ENCODE measurements at regions not wholly inside any gene's neighbourhood (a gene's known extent, or its start where the extent isn't known, plus 50 kb on each side); places are given as distances from the start of the nearest gene placed in this dataset.

GRCh38 chr12:59929110-59929509, 333.3 kb downstream of the SLC16A7 start:
- no peaks in the 10 kb centered on the region for H3K36me3 Mint-ChIP-seq
- H3K27me3 Mint-ChIP-seq = no peaks in the 10 kb centered on the region
- H3K4me3 Mint-ChIP-seq = no peak overlapping the region

GRCh38 chr12:59934486-59934885, 338.7 kb downstream of the SLC16A7 start:
- Histone ChIP-seq H3K4me3 (ENCODE audit: low read depth, low read length) (no peak overlapping the region), H3K27ac (ENCODE audit: insufficient read depth, low read length, poor library complexity, severe bottlenecking) (no peak overlapping the region), H3K9me3 (ENCODE audit: control insufficient read depth in 2 of 2, low read length in 2 of 2) (no peaks in the 10 kb centered on the region), H3K36me3 (ENCODE audit: control insufficient read depth, insufficient read depth, low read length) (no peaks in the 10 kb centered on the region), H3K27me3 (ENCODE audit: control insufficient read depth, insufficient read depth, low read length) (no peaks in the 10 kb centered on the region), H3K4me1 (ENCODE audit: control insufficient read depth, insufficient read depth, low read length, poor library complexity, severe bottlenecking) (no peaks in the 10 kb centered on the region)
- Mint-ChIP-seq H3K9me3 (peaks cover 0 to 23% (median 3%) of the 10 kb centered on the region in 7 donors), H3K36me3 (no peaks in the 10 kb centered on the region), H3K27ac (no peak overlapping the region), H3K4me1 (no peaks in the 10 kb centered on the region), H3K27me3 (no peaks in the 10 kb centered on the region), H3K4me3 (no peak overlapping the region)
- no peak for DNase-seq
- ATAC-seq (ENCODE audit: low read depth in 2 of 2) = no peak

More at GRCh38 chr12:59929110-59929509, 333.3 kb downstream of the SLC16A7 start:
- Mint-ChIP-seq H3K27ac (no peak overlapping the region), H3K4me1 (no peaks in the 10 kb centered on the region), H3K9me3 (peaks cover 0 to 18% (median 3%) of the 10 kb centered on the region in 7 donors)
- ATAC-seq (ENCODE audit: low read depth in 2 of 2) = no peak
- no peaks in the 10 kb centered on the region for H3K4me1 ChIP-seq (ENCODE audit: control insufficient read depth, insufficient read depth, low read length, poor library complexity, severe bottlenecking)
- H3K4me3 ChIP-seq (ENCODE audit: low read depth, low read length) = no peak overlapping the region
- no peak overlapping the region for H3K27ac ChIP-seq (ENCODE audit: insufficient read depth, low read length, poor library complexity, severe bottlenecking)
- H3K36me3 ChIP-seq (ENCODE audit: control insufficient read depth, insufficient read depth, low read length) = no peaks in the 10 kb centered on the region
- H3K27me3 ChIP-seq (ENCODE audit: control insufficient read depth, insufficient read depth, low read length) = no peaks in the 10 kb centered on the region
- no peaks in the 10 kb centered on the region for H3K9me3 ChIP-seq (ENCODE audit: control insufficient read depth in 2 of 2, low read length in 2 of 2)
- no peak for DNase-seq

GRCh38 chr12:59936534-59936933, 340.7 kb downstream of the SLC16A7 start:
- no peak for ATAC-seq (ENCODE audit: low read depth in 2 of 2)
- Histone ChIP-seq H3K4me3 (ENCODE audit: low read depth, low read length) (no peak overlapping the region), H3K9me3 (ENCODE audit: control insufficient read depth in 2 of 2, low read length in 2 of 2) (no peaks in the 10 kb centered on the region), H3K27me3 (ENCODE audit: control insufficient read depth, insufficient read depth, low read length) (no peaks in the 10 kb centered on the region), H3K4me1 (ENCODE audit: control insufficient read depth, insufficient read depth, low read length, poor library complexity, severe bottlenecking) (no peaks in the 10 kb centered on the region), H3K27ac (ENCODE audit: insufficient read depth, low read length, poor library complexity, severe bottlenecking) (no peak overlapping the region), H3K36me3 (ENCODE audit: control insufficient read depth, insufficient read depth, low read length) (no peaks in the 10 kb centered on the region)
- H3K36me3 Mint-ChIP-seq = no peaks in the 10 kb centered on the region
- no peaks in the 10 kb centered on the region for H3K4me1 Mint-ChIP-seq
- H3K4me3 Mint-ChIP-seq = no peak overlapping the region
- H3K27me3 Mint-ChIP-seq = no peaks in the 10 kb centered on the region
- DNase-seq = no peak
- H3K9me3 Mint-ChIP-seq = peaks cover 0 to 6% (median 2%) of the 10 kb centered on the region in 7 donors
- no peak overlapping the region for H3K27ac Mint-ChIP-seq

GRCh38 chr12:59937148-59937547, 341.3 kb downstream of the SLC16A7 start:
- DNase-seq (no peak), ATAC-seq (ENCODE audit: low read depth in 2 of 2) (no peak)
- H3K4me3 ChIP-seq (ENCODE audit: low read depth, low read length) = no peak overlapping the region
- no peak overlapping the region for H3K27ac ChIP-seq (ENCODE audit: insufficient read depth, low read length, poor library complexity, severe bottlenecking)
- H3K27me3 Mint-ChIP-seq = no peaks in the 10 kb centered on the region
- H3K9me3 ChIP-seq (ENCODE audit: control insufficient read depth in 2 of 2, low read length in 2 of 2) = no peaks in the 10 kb centered on the region
- H3K27me3 ChIP-seq (ENCODE audit: control insufficient read depth, insufficient read depth, low read length) = no peaks in the 10 kb centered on the region
- no peak overlapping the region for H3K27ac Mint-ChIP-seq
- no peaks in the 10 kb centered on the region for H3K36me3 ChIP-seq (ENCODE audit: control insufficient read depth, insufficient read depth, low read length)
- H3K4me1 ChIP-seq (ENCODE audit: control insufficient read depth, insufficient read depth, low read length, poor library complexity, severe bottlenecking) = no peaks in the 10 kb centered on the region
- H3K36me3 Mint-ChIP-seq = no peaks in the 10 kb centered on the region
- H3K4me3 Mint-ChIP-seq = no peak overlapping the region
- H3K9me3 Mint-ChIP-seq = peaks cover 0 to 6% (median 2%) of the 10 kb centered on the region in 7 donors
- no peaks in the 10 kb centered on the region for H3K4me1 Mint-ChIP-seq

- ATAC-seq (ENCODE audit: low read depth in 2 of 2) = no peak
- H3K27ac ChIP-seq (ENCODE audit: insufficient read depth, low read length, poor library complexity, severe bottlenecking) = no peak overlapping the region
- H3K27me3 ChIP-seq (ENCODE audit: control insufficient read depth, insufficient read depth, low read length) = no peaks in the 10 kb centered on the region
- Mint-ChIP-seq H3K9me3 (peaks cover 0 to 6% (median 2%) of the 10 kb centered on the region in 7 donors), H3K27ac (no peak overlapping the region), H3K27me3 (no peaks in the 10 kb centered on the region), H3K4me3 (no peak overlapping the region), H3K36me3 (no peaks in the 10 kb centered on the region), H3K4me1 (no peaks in the 10 kb centered on the region)
- H3K4me1 ChIP-seq (ENCODE audit: control insufficient read depth, insufficient read depth, low read length, poor library complexity, severe bottlenecking) = no peaks in the 10 kb centered on the region
- H3K9me3 ChIP-seq (ENCODE audit: control insufficient read depth in 2 of 2, low read length in 2 of 2) = no peaks in the 10 kb centered on the region
- no peak for DNase-seq
- H3K36me3 ChIP-seq (ENCODE audit: control insufficient read depth, insufficient read depth, low read length) = no peaks in the 10 kb centered on the region
- H3K4me3 ChIP-seq (ENCODE audit: low read depth, low read length) = no peak overlapping the region
Measured at GRCh38 chr12:59938190-59938962, 342.5 kb downstream of the SLC16A7 start.

- Mint-ChIP-seq H3K36me3 (no peaks in the 10 kb centered on the region), H3K9me3 (peaks cover 0 to 6% (median 2%) of the 10 kb centered on the region in 7 donors), H3K27me3 (no peaks in the 10 kb centered on the region), H3K4me3 (no peak overlapping the region), H3K4me1 (no peaks in the 10 kb centered on the region), H3K27ac (no peak overlapping the region)
- no peaks in the 10 kb centered on the region for H3K9me3 ChIP-seq (ENCODE audit: control insufficient read depth in 2 of 2, low read length in 2 of 2)
- no peaks in the 10 kb centered on the region for H3K27me3 ChIP-seq (ENCODE audit: control insufficient read depth, insufficient read depth, low read length)
- no peak overlapping the region for H3K27ac ChIP-seq (ENCODE audit: insufficient read depth, low read length, poor library complexity, severe bottlenecking)
- no peaks in the 10 kb centered on the region for H3K4me1 ChIP-seq (ENCODE audit: control insufficient read depth, insufficient read depth, low read length, poor library complexity, severe bottlenecking)
- no peak overlapping the region for H3K4me3 ChIP-seq (ENCODE audit: low read depth, low read length)
- DNase-seq (no peak), ATAC-seq (ENCODE audit: low read depth in 2 of 2) (no peak)
- H3K36me3 ChIP-seq (ENCODE audit: control insufficient read depth, insufficient read depth, low read length) = no peaks in the 10 kb centered on the region
Measured at GRCh38 chr12:59940631-59941342, 345.0 kb downstream of the SLC16A7 start.

- Histone ChIP-seq H3K9me3 (ENCODE audit: control insufficient read depth in 2 of 2, low read length in 2 of 2) (no peaks in the 10 kb centered on the region), H3K27me3 (ENCODE audit: control insufficient read depth, insufficient read depth, low read length) (no peaks in the 10 kb centered on the region), H3K27ac (ENCODE audit: insufficient read depth, low read length, poor library complexity, severe bottlenecking) (no peak overlapping the region), H3K4me1 (ENCODE audit: control insufficient read depth, insufficient read depth, low read length, poor library complexity, severe bottlenecking) (no peaks in the 10 kb centered on the region), H3K36me3 (ENCODE audit: control insufficient read depth, insufficient read depth, low read length) (no peaks in the 10 kb centered on the region), H3K4me3 (ENCODE audit: low read depth, low read length) (no peak overlapping the region)
- Mint-ChIP-seq H3K9me3 (peaks cover 0 to 6% (median 2%) of the 10 kb centered on the region in 7 donors), H3K4me3 (no peak overlapping the region), H3K4me1 (no peaks in the 10 kb centered on the region), H3K36me3 (no peaks in the 10 kb centered on the region), H3K27me3 (no peaks in the 10 kb centered on the region), H3K27ac (no peak overlapping the region)
- ATAC-seq (ENCODE audit: low read depth in 2 of 2) (no peak), DNase-seq (no peak)
Measured at GRCh38 chr12:59941461-59941860, 345.6 kb downstream of the SLC16A7 start.
